ENCODE measurements at regions not wholly inside any gene's neighbourhood (a gene's known extent, or its start where the extent isn't known, plus 50 kb on each side); places are given as distances from the start of the nearest gene placed in this dataset.

GRCh38 chr20:10739566-10739965, 65.8 kb upstream of the JAG1 start:
- TF ChIP-seq ZNF217 (IDR thresholded peaks at IDR 0.05) (no peak), CHD2 (IDR thresholded peaks at IDR 0.05; ENCODE audit: borderline replicate concordance, low read depth, low read length) (no peak), ESRRA (IDR thresholded peaks at IDR 0.05; ENCODE audit: low read length) (no peak), CTCF (IDR thresholded peaks at IDR 0.05 in 2 of 3, conservative IDR thresholded peaks at IDR 0.05 in 1 of 3; ENCODE audit: control insufficient read depth in 2 of 3, extremely low read depth in 1 of 3, insufficient read depth in 1 of 3, low read depth in 3 of 3, low read length in 3 of 3) (no peak), NR2C2 (IDR thresholded peaks at IDR 0.05; ENCODE audit: borderline replicate concordance, control insufficient read depth, insufficient read length, low read depth) (no peak), CBX3 (IDR thresholded peaks at IDR 0.05; ENCODE audit: borderline replicate concordance, low read depth) (no peak), BRCA1 (IDR thresholded peaks at IDR 0.05; ENCODE audit: low read depth, low read length) (no peak), HDGF (IDR thresholded peaks at IDR 0.05) (no peak), TCF7 (IDR thresholded peaks at IDR 0.05; ENCODE audit: borderline replicate concordance) (no peak), FOXM1 (IDR thresholded peaks at IDR 0.05; ENCODE audit: low read depth, low read length) (no peak), EGR1 (IDR thresholded peaks at IDR 0.05; ENCODE audit: borderline replicate concordance in 1 of 2, low read depth in 2 of 2, low read length in 2 of 2) (no peak), ZBED1 (IDR thresholded peaks at IDR 0.05; ENCODE audit: borderline replicate concordance) (no peak)
- TF ChIP-seq, protein P1, sequence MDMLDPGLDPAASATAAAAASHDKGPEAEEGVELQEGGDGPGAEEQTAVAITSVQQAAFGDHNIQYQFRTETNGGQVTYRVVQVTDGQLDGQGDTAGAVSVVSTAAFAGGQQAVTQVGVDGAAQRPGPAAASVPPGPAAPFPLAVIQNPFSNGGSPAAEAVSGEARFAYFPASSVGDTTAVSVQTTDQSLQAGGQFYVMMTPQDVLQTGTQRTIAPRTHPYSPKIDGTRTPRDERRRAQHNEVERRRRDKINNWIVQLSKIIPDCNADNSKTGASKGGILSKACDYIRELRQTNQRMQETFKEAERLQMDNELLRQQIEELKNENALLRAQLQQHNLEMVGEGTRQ (IDR thresholded peaks at IDR 0.05; ENCODE audit: borderline replicate concordance, low read depth, low read length) = no peak
- TF ChIP-seq, protein P2, sequence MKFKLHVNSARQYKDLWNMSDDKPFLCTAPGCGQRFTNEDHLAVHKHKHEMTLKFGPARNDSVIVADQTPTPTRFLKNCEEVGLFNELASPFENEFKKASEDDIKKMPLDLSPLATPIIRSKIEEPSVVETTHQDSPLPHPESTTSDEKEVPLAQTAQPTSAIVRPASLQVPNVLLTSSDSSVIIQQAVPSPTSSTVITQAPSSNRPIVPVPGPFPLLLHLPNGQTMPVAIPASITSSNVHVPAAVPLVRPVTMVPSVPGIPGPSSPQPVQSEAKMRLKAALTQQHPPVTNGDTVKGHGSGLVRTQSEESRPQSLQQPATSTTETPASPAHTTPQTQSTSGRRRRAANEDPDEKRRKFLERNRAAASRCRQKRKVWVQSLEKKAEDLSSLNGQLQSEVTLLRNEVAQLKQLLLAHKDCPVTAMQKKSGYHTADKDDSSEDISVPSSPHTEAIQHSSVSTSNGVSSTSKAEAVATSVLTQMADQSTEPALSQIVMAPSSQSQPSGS (IDR thresholded peaks at IDR 0.05; ENCODE audit: low read length) = no peak

All from GM12878 (cell line).